A549 (cell line): ENCODE measurements at regions not wholly inside any gene's neighbourhood (a gene's known extent, or its start where the extent isn't known, plus 50 kb on each side); places are given as distances from the start of the nearest gene placed in this dataset.

Experiments used
- ATAC-seq, 2 experiments: fragments of 200-7000 bp in 1 of 2; fragments of >200 bp in 1 of 2; cut with Nextera tagmentation in 1 of 2; cut with Tn5 transposase in 1 of 2; 3 replicates each; pipeline versions ENCODE4 v1.8.0 to v1.9.1; 2018 to 2020; ENCODE audit warnings: mild to moderate bottlenecking in 1 of 2, moderate library complexity in 1 of 2
- CTCF ChIA-PET: fragments of 300-600 bp; sonication (Branson Sonifier 250); formaldehyde crosslinking; extraction: SDS; loops from one replicate; lab custom pipeline; 2021; ENCODE audit warnings: antibody characterized with exemption, inconsistent platforms; lab: Yijun Ruan, JAX
- POLR2A ChIA-PET: fragments of 350-600 bp; formaldehyde crosslinking; extraction: SDS; loops from one replicate; lab custom pipeline; 2021; ENCODE audit warnings: antibody characterized with exemption, inconsistent platforms; lab: Yijun Ruan, JAX
- DNase-seq, 2 experiments: peaks; one replicate each; pipeline versions ENCODE4 v3.0.0 to v3.0.0-alpha.2; 2011 to 2016; ENCODE audit warnings: low read depth in 1 of 2, low spot score in 1 of 2
- FAIRE-seq: peaks from 2 replicates; lab custom pipeline; 2011; peaks lifted over from hg19 to GRCh38; lab: Jason Lieb, UNC
- H3K27ac ChIP-seq, 2 experiments: fragments of >200 bp; sonication (Bioruptor Twin); formaldehyde crosslinking; 3 replicates each; pipeline ENCODE4 v1.5.1; 2016 to 2017
- H3K4me1 ChIP-seq: fragments of >200 bp; sonication (Bioruptor Twin); formaldehyde crosslinking; 3 replicates; pipeline ENCODE4 v1.6.1; 2016
- H3K4me2 ChIP-seq: fragments of >200 bp; sonication (Bioruptor Twin); formaldehyde crosslinking; 3 replicates; pipeline ENCODE4 v1.6.1; 2016
- H3K4me3 ChIP-seq: fragments of >200 bp; sonication (Bioruptor Twin); formaldehyde crosslinking; 3 replicates; pipeline ENCODE4 v1.5.1; 2016
- H3K9me3 ChIP-seq: fragments of >200 bp; sonication (Bioruptor Twin); formaldehyde crosslinking; 3 replicates; pipeline ENCODE4 v1.6.1; 2016
- CBX2 ChIP-seq: fragments of 200-600 bp; sonication (generic); IDR thresholded peaks from 2 replicates; pipeline ENCODE4 v1.6.1; 2016; ENCODE audit warnings: low read depth, mild to moderate bottlenecking, borderline replicate concordance
- CBX8 ChIP-seq: fragments of 200-600 bp; sonication (generic); IDR thresholded peaks from 2 replicates; pipeline ENCODE4 v1.6.1; 2016
- CEBPB ChIP-seq, 2 experiments: fragments of >200 bp in 1 of 2; sonication (Bioruptor Twin) in 1 of 2; formaldehyde crosslinking in 1 of 2; IDR thresholded peaks; 2 replicates each; pipeline ENCODE4 v1.6.1; 2012 to 2016
- FOSB ChIP-seq: fragments of 250-450 bp; sonication (Bioruptor Pico); IDR thresholded peaks from 2 replicates; pipeline ENCODE4 v1.5.0; 2020; ENCODE audit warnings: mild to moderate bottlenecking, moderate library complexity
- FOSL2 ChIP-seq, 2 experiments: fragments of 450-650 bp in 1 of 2; fragments of >200 bp in 1 of 2; sonication (Bioruptor Twin) in 1 of 2; formaldehyde crosslinking; IDR thresholded peaks; 2 replicates each; pipeline versions ENCODE4 v1.5.0 to v1.6.1; 2016 to 2020; ENCODE audit warnings: mild to moderate bottlenecking in 1 of 2, moderate library complexity in 1 of 2
- FOXS1 ChIP-seq: fragments of 250-450 bp; sonication (Bioruptor Pico); IDR thresholded peaks from 2 replicates; pipeline ENCODE4 v1.5.0; 2020; ENCODE audit warnings: mild to moderate bottlenecking, moderate library complexity
- GATA3 ChIP-seq: IDR thresholded peaks from 2 replicates; pipeline ENCODE4 v1.6.1; 2012; ENCODE audit warnings: borderline replicate concordance
- HEYL ChIP-seq: fragments of 250-450 bp; sonication (Bioruptor Pico); IDR thresholded peaks from 2 replicates; pipeline ENCODE4 v1.8.0; 2021; ENCODE audit warnings: mild to moderate bottlenecking, moderate library complexity
- JUN ChIP-seq, 2 experiments: fragments of >200 bp; sonication (Bioruptor Twin); formaldehyde crosslinking; IDR thresholded peaks; 2 replicates in 1 of 2; 3 replicates in 1 of 2; pipeline ENCODE4 v1.6.1; 2016 to 2017
- JUNB ChIP-seq: fragments of >200 bp; sonication (Bioruptor Twin); formaldehyde crosslinking; IDR thresholded peaks from 2 replicates; pipeline ENCODE4 v1.6.1; 2016
- RAD21 ChIP-seq, 2 experiments: fragments of >200 bp in 1 of 2; sonication (Bioruptor Twin) in 1 of 2; formaldehyde crosslinking in 1 of 2; IDR thresholded peaks in 1 of 2; conservative IDR thresholded peaks in 1 of 2; 2 replicates in 1 of 2; 3 replicates in 1 of 2; pipeline ENCODE4 v1.6.1; 2012 to 2018; ENCODE audit warnings: inconsistent platforms in 1 of 2
- RCOR1 ChIP-seq: fragments of 150-350 bp; IDR thresholded peaks from 2 replicates; pipeline ENCODE4 v1.6.1; 2014; ENCODE audit warnings: antibody characterized with exemption, low read length, low read depth
- REST ChIP-seq: fragments of 200-600 bp; sonication (generic); IDR thresholded peaks from 2 replicates; pipeline ENCODE4 v1.6.1; 2016; ENCODE audit warnings: antibody characterized with exemption, mild to moderate bottlenecking, moderate library complexity
- RFX5 ChIP-seq: fragments of 450-650 bp; IDR thresholded peaks from 2 replicates; pipeline ENCODE4 v1.7.1; 2014; ENCODE audit warnings: antibody characterized with exemption, mild to moderate bottlenecking, moderate library complexity
- RNF2 ChIP-seq: fragments of 200-600 bp; sonication (generic); IDR thresholded peaks from 2 replicates; pipeline ENCODE4 v1.6.1; 2016; ENCODE audit warnings: low read depth, mild to moderate bottlenecking, antibody characterized with exemption, moderate library complexity, borderline replicate concordance
- SREBF2 ChIP-seq: fragments of 450-650 bp; IDR thresholded peaks from 2 replicates; pipeline ENCODE4 v1.6.1; 2014; ENCODE audit warnings: mild to moderate bottlenecking, moderate library complexity
- TFCP2L1 ChIP-seq: fragments of 250-450 bp; sonication (Bioruptor Pico); IDR thresholded peaks from 2 replicates; pipeline ENCODE4 v1.5.0; 2021; ENCODE audit warnings: mild to moderate bottlenecking
- TP53 ChIP-seq: fragments of 250-450 bp; sonication (Bioruptor Pico); IDR thresholded peaks from 2 replicates; pipeline ENCODE4 v1.5.0; 2021; ENCODE audit warnings: mild to moderate bottlenecking, moderate library complexity
- ZFP36 ChIP-seq: fragments of 450-650 bp; IDR thresholded peaks from 2 replicates; pipeline ENCODE4 v1.6.1; 2014; ENCODE audit warnings: borderline replicate concordance; ENCODE audit not compliant: partially characterized antibody
- ZNF302 ChIP-seq: fragments of 250-450 bp; sonication (Bioruptor Pico); IDR thresholded peaks from 2 replicates; pipeline ENCODE4 v1.9.0; 2021; ENCODE audit warnings: inconsistent platforms, mild to moderate bottlenecking, moderate library complexity
- ZSCAN20 ChIP-seq: fragments of 250-450 bp; sonication (Bioruptor Pico); IDR thresholded peaks from 2 replicates; pipeline ENCODE4 v1.8.0; 2022; ENCODE audit warnings: mild to moderate bottlenecking, moderate library complexity
- WGBS: methylation state at CpG from one replicate; pipeline ENCODE4 v1.1.6; 2017; ENCODE audit errors: missing lambda C conversion rate; 5-methylcytosine and 5-hydroxymethylcytosine counted together

- no peak for TF ChIP-seq FOSB (CRISPR knock-in tag)
Measured at GRCh38 chr12:27905285-27906126, 67.0 kb downstream of the PTHLH start (continued).

GRCh38 chr12:27902651-27903050 is 69.9 kb downstream of the PTHLH start:
- FAIRE-seq: no peak
- ATAC-seq: no peak
- Histone ChIP-seq H3K4me2 (no peak overlapping the region), H3K9me3 (no peaks in the 10 kb centered on the region)
- DNase-seq: no peak
- CTCF ChIA-PET: interaction anchor here (1.2 kb wide), 1 partner anchor 38 kb away, joined by 4 read pairs; no protein-coding TSS in a partner anchor
- TF ChIP-seq CEBPB (IDR thresholded peaks at IDR 0.05): no peak
- TF ChIP-seq FOXS1: no peak
- TF ChIP-seq RAD21 (conservative IDR thresholded peaks at IDR 0.05 in 1 of 2, IDR thresholded peaks at IDR 0.05 in 1 of 2): no peak
- TF ChIP-seq GATA3: no peak
- TF ChIP-seq ZNF302 (CRISPR knock-in tag): no peak
- TF ChIP-seq RNF2: no peak
- TF ChIP-seq REST: no peak
- no peak for TF ChIP-seq HEYL (CRISPR knock-in tag)
- no peak for TF ChIP-seq TFCP2L1 (CRISPR knock-in tag)
- no peak for TF ChIP-seq FOSB (CRISPR knock-in tag)
- no peak for TF ChIP-seq JUN (IDR thresholded peaks at IDR 0.05)
- TF ChIP-seq, all 56 proteins: peak for 0
- POLR2A ChIA-PET: no interaction called here
- WGBS: 89% methylated on average over 3 of the region's 3 CpGs
- peaks cover 17% of the 10 kb centered on the region for H3K4me1 ChIP-seq
- H3K27ac ChIP-seq: no peak overlapping the region
- no peak overlapping the region for H3K4me3 ChIP-seq

GRCh38 chr12:27901959-27902358 is 70.6 kb downstream of the PTHLH start:
- 29% methylated on average over 3 of the region's 3 CpGs for WGBS
- peaks cover 14% of the 10 kb centered on the region for H3K4me1 ChIP-seq
- FAIRE-seq (no peak), DNase-seq (no peak), ATAC-seq (no peak)
- H3K4me2 ChIP-seq: no peak overlapping the region
- ChIA-PET POLR2A (no interaction called here), CTCF (no interaction called here)
- H3K9me3 ChIP-seq: no peaks in the 10 kb centered on the region
- no peak overlapping the region for H3K27ac ChIP-seq
- no peak overlapping the region for H3K4me3 ChIP-seq
- TF ChIP-seq FOSL2 (IDR thresholded peaks at IDR 0.05) (no peak), FOSL2 (CRISPR knock-in tag; IDR thresholded peaks at IDR 0.05) (no peak), RFX5 (no peak), RNF2 (no peak), FOXS1 (no peak), SREBF2 (no peak), CBX2 (no peak), ZFP36 (no peak), GATA3 (no peak), JUNB (no peak), ZSCAN20 (no peak), RCOR1 (no peak), TP53 (CRISPR knock-in tag) (no peak), CBX8 (no peak), ZNF302 (CRISPR knock-in tag) (no peak), HEYL (CRISPR knock-in tag) (no peak)
